Breast epithelium (tissue), 3 donors: ENCODE measurements at regions not wholly inside any gene's neighbourhood (a gene's known extent, or its start where the extent isn't known, plus 50 kb on each side); places are given as distances from the start of the nearest gene placed in this dataset.

Experiments
- POLR2A ChIP-seq: fragments of 450-650 bp; IDR thresholded peaks from one replicate; pipeline ENCODE4 v1.6.1; 2016; ENCODE audit warnings: antibody characterized with exemption, mild to moderate bottlenecking, moderate library complexity
- POLR2AphosphoS5 ChIP-seq, 3 donors: sonication (generic); formaldehyde crosslinking; IDR thresholded peaks; one replicate each; pipeline ENCODE4 v1.6.1; 2017; ENCODE audit warnings: antibody characterized with exemption in 3 of 3
- TF ChIP-seq, protein P1 (sequence below), 3 donors: fragments of 450-650 bp; IDR thresholded peaks; one replicate each; pipeline ENCODE4 v1.5.1; 2016 to 2017; ENCODE audit warnings: antibody characterized with exemption in 3 of 3, mild to moderate bottlenecking in 3 of 3, moderate library complexity in 3 of 3

DNA sequence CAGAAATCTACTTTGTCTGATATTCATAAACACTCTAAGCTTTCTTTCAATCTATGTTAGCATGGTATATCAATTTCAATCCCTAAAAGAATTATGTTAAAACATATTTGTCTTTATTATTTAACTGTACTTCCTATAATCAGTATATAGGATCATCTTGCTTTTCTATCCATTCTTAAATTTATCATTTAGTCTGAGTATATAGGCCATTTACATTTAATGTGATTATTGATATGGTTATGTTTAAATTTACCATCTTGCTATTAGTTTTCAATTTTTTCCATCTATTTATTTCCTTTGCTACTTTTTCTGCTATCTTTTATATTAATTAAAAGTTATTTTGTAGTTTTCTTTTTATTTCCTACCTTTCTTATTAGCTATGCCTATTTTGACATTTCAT, 174.8 kb upstream of the MBNL1 start:
- TF ChIP-seq, protein P1, sequence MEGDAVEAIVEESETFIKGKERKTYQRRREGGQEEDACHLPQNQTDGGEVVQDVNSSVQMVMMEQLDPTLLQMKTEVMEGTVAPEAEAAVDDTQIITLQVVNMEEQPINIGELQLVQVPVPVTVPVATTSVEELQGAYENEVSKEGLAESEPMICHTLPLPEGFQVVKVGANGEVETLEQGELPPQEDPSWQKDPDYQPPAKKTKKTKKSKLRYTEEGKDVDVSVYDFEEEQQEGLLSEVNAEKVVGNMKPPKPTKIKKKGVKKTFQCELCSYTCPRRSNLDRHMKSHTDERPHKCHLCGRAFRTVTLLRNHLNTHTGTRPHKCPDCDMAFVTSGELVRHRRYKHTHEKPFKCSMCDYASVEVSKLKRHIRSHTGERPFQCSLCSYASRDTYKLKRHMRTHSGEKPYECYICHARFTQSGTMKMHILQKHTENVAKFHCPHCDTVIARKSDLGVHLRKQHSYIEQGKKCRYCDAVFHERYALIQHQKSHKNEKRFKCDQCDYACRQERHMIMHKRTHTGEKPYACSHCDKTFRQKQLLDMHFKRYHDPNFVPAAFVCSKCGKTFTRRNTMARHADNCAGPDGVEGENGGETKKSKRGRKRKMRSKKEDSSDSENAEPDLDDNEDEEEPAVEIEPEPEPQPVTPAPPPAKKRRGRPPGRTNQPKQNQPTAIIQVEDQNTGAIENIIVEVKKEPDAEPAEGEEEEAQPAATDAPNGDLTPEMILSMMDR (IDR thresholded peaks at IDR 0.05), result no peak
- no peak for TF ChIP-seq POLR2AphosphoS5 (IDR thresholded peaks at IDR 0.05)
- TF ChIP-seq POLR2A, result no peak
